ENCODE measurements at regions not wholly inside any gene's neighbourhood (a gene's known extent, or its start where the extent isn't known, plus 50 kb on each side); places are given as distances from the start of the nearest gene placed in this dataset.

DNA sequence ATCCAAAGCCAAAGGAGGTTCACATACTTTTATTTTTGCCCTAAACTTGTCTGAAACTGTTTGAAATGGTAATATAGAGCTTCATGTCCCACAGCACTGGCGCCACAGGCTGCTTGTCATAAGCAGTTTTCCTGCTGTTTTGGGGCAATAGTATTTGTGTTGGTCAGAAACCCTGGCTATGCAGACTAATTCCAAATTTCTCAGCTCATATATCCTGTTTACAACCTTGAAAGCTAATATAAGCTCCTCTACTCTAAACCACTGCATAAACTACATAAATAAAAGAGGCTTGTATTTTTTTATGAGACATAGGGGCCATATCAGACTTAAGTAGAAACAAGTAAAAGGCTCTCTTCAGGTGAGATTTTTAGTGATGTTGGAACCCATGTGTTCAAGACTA, 736.8 kb upstream of the ID2 start:
- Mint-ChIP-seq H3K27ac (no peak overlapping the region), H3K4me1 (ENCODE audit: low read depth) (no peaks in the 10 kb centered on the region), H3K27me3 (ENCODE audit: low read depth) (no peaks in the 10 kb centered on the region), H3K9me3 (no peaks in the 10 kb centered on the region), H3K36me3 (ENCODE audit: low read depth) (no peaks in the 10 kb centered on the region), H3K4me3 (no peak overlapping the region)
- CTCF ChIA-PET: interaction anchor here (0.7 kb wide), 1 partner anchor 1118 kb away, joined by 3 read pairs; no protein-coding TSS in a partner anchor
- no peak for DNase-seq
- intact Hi-C loops (cut with micrococcal nuclease): no loop called here

DNA sequence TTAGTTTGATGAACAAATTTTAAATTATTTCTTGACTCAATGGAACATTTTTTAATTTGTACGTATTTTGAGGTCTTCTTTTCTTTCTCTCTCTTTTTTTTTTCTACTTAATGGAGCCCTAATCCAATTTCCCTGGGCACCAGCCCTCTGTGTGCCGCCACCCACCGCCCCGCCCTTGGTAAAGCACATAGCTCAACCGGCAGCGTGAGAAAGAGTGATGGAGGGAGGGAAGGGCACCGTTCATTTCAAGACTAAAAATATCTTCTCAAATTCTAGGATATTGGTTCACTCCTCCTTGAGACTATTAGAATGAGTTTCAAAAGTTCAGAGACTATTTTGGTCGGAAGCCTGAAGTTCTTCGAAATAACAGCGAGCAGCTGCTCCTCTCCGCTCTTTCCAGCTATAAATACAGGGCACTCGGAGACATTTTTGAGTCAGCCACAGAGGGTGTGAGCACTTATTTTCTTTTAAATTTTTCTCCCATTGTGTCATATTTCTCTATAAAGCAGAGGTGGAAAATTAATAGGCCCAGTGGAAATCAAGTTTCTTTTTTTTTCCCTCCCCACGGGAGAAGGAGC, 731.7 kb upstream of the ID2 start:
- CTCF ChIA-PET: no interaction called here
- intact Hi-C loops (cut with micrococcal nuclease): no loop called here
- Mint-ChIP-seq H3K27ac (no peak overlapping the region), H3K4me3 (no peak overlapping the region), H3K36me3 (ENCODE audit: low read depth) (no peaks in the 10 kb centered on the region), H3K27me3 (ENCODE audit: low read depth) (no peaks in the 10 kb centered on the region), H3K4me1 (ENCODE audit: low read depth) (no peaks in the 10 kb centered on the region), H3K9me3 (no peaks in the 10 kb centered on the region)
- DNase-seq: no peak

GRCh38 chr2:7951001-7951400, 730.9 kb upstream of the ID2 start:
- intact Hi-C loops (cut with micrococcal nuclease): no loop called here
- Mint-ChIP-seq H3K4me1 (ENCODE audit: low read depth) (no peaks in the 10 kb centered on the region), H3K27me3 (ENCODE audit: low read depth) (no peaks in the 10 kb centered on the region), H3K36me3 (ENCODE audit: low read depth) (no peaks in the 10 kb centered on the region), H3K4me3 (no peak overlapping the region), H3K9me3 (no peaks in the 10 kb centered on the region), H3K27ac (no peak overlapping the region)
- CTCF ChIA-PET: no interaction called here
- DNase-seq: no peak

DNA sequence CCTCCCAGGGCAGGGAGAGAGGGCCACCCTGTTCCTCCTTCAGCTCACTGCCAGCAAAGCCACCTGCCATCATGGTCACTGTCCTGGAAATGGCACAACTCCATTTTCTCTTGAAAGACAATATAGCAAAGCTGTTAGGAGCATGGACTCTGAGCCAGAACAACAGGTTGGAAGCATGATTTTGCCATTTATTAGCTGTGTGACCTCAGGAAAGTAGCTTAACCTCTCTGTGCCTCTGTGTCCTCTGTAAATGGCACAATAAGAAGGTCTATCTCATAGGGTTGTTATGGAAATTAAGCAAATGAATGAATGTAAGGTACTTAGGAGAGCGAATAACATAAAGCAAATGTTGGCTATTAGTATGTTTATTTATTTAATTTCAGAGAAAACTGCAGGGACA, 730.4 kb upstream of the ID2 start:
- CTCF ChIA-PET: no interaction called here
- Mint-ChIP-seq H3K27me3 (ENCODE audit: low read depth) (no peaks in the 10 kb centered on the region), H3K9me3 (no peaks in the 10 kb centered on the region), H3K36me3 (ENCODE audit: low read depth) (no peaks in the 10 kb centered on the region), H3K27ac (no peak overlapping the region), H3K4me3 (no peak overlapping the region), H3K4me1 (ENCODE audit: low read depth) (no peaks in the 10 kb centered on the region)
- DNase-seq: no peak
- intact Hi-C loops (cut with micrococcal nuclease): no loop called here

GRCh38 chr2:7952046-7952745, 729.7 kb upstream of the ID2 start:
- no peaks in the 10 kb centered on the region for H3K27me3 Mint-ChIP-seq (ENCODE audit: low read depth)
- intact Hi-C loops (cut with micrococcal nuclease): no loop called here
- CTCF ChIA-PET: no interaction called here
- no peak for DNase-seq
- H3K36me3 Mint-ChIP-seq (ENCODE audit: low read depth): no peaks in the 10 kb centered on the region
- no peaks in the 10 kb centered on the region for H3K4me1 Mint-ChIP-seq (ENCODE audit: low read depth)
- H3K9me3 Mint-ChIP-seq: no peaks in the 10 kb centered on the region
- H3K4me3 Mint-ChIP-seq: no peak overlapping the region
- H3K27ac Mint-ChIP-seq: no peak overlapping the region

- CTCF ChIA-PET: no interaction called here
- no peaks in the 10 kb centered on the region for H3K36me3 Mint-ChIP-seq (ENCODE audit: low read depth)
- no peaks in the 10 kb centered on the region for H3K27me3 Mint-ChIP-seq (ENCODE audit: low read depth)
- intact Hi-C loops (cut with micrococcal nuclease): no loop called here
- no peak for DNase-seq
- H3K9me3 Mint-ChIP-seq: no peaks in the 10 kb centered on the region
- no peak overlapping the region for H3K27ac Mint-ChIP-seq
- H3K4me1 Mint-ChIP-seq (ENCODE audit: low read depth): no peaks in the 10 kb centered on the region
- no peak overlapping the region for H3K4me3 Mint-ChIP-seq
Observed at GRCh38 chr2:7953195-7953594, 728.7 kb upstream of the ID2 start.

DNA sequence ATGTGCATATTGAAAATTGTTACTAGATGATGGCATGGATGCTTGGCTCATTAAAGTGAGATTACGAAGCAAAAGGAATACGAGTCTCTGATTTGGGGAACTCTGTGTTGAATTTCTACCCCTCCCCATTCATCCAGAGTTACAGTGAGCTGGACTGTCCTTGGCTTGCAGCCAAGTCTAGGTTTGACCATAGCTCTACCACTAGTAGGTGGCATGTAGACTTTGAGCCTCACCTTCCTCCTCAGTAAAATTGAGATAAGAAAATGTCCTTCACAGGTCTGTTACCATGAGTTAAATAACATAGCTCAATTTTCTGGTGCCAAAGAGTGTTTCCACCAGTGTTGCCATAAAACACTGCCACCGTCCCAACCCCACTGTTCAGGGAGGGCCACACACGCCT, 727.6 kb upstream of the ID2 start:
- no peak overlapping the region for H3K27ac Mint-ChIP-seq
- no peak for DNase-seq
- H3K4me3 Mint-ChIP-seq: no peak overlapping the region
- H3K9me3 Mint-ChIP-seq: no peaks in the 10 kb centered on the region
- H3K4me1 Mint-ChIP-seq (ENCODE audit: low read depth): no peaks in the 10 kb centered on the region
- no peaks in the 10 kb centered on the region for H3K27me3 Mint-ChIP-seq (ENCODE audit: low read depth)
- intact Hi-C loops (cut with micrococcal nuclease): no loop called here
- CTCF ChIA-PET: no interaction called here
- H3K36me3 Mint-ChIP-seq (ENCODE audit: low read depth): no peaks in the 10 kb centered on the region

DNA sequence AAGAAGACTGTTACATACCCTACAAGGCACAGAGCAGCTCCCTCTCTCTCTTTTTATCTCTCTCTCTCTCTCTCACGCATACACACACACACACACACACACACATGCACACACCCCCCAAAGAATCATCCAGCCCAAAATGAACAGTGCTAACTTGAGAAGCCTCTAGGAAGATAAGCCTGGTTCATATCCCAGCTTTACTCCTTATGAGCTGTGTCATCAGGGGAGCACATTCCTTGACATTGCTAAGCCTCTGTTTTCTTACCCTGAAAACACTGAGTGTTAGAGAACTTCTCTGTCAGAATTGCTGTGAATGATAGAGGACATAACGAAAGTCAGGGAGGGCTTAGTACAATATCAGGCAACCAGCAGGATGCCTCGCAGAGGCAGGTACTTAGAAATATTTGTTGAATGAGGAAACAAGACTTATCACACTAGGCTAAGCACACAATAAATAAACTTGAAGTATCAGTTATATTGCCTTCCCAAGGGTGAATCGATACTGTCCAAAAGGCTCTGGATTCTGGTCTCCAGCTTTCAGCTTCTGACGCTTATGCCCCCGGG, 725.6 kb upstream of the ID2 start:
- Mint-ChIP-seq H3K27ac (no peak overlapping the region), H3K9me3 (no peaks in the 10 kb centered on the region), H3K4me3 (no peak overlapping the region), H3K27me3 (ENCODE audit: low read depth) (no peaks in the 10 kb centered on the region), H3K36me3 (ENCODE audit: low read depth) (no peaks in the 10 kb centered on the region), H3K4me1 (ENCODE audit: low read depth) (no peaks in the 10 kb centered on the region)
- CTCF ChIA-PET: interaction anchor here (0.9 kb wide), 1 partner anchor 232 kb away, joined by 3 read pairs; no protein-coding TSS in a partner anchor
- intact Hi-C loops (cut with micrococcal nuclease): no loop called here
- no peak for DNase-seq

- no peak overlapping the region for H3K4me3 Mint-ChIP-seq
- no peaks in the 10 kb centered on the region for H3K27me3 Mint-ChIP-seq (ENCODE audit: low read depth)
- H3K9me3 Mint-ChIP-seq: no peaks in the 10 kb centered on the region
- no peaks in the 10 kb centered on the region for H3K4me1 Mint-ChIP-seq (ENCODE audit: low read depth)
- H3K27ac Mint-ChIP-seq: no peak overlapping the region
- intact Hi-C loops (cut with micrococcal nuclease): no loop called here
- CTCF ChIA-PET: no interaction called here
- no peak for DNase-seq
- no peaks in the 10 kb centered on the region for H3K36me3 Mint-ChIP-seq (ENCODE audit: low read depth)
Observed at GRCh38 chr2:7961550-7961949, 720.3 kb upstream of the ID2 start.

GRCh38 chr2:7962161-7962560, 719.7 kb upstream of the ID2 start:
- Mint-ChIP-seq H3K36me3 (ENCODE audit: low read depth) (no peaks in the 10 kb centered on the region), H3K4me1 (ENCODE audit: low read depth) (no peaks in the 10 kb centered on the region), H3K9me3 (no peaks in the 10 kb centered on the region), H3K4me3 (no peak overlapping the region), H3K27me3 (ENCODE audit: low read depth) (no peaks in the 10 kb centered on the region), H3K27ac (no peak overlapping the region)
- intact Hi-C loops (cut with micrococcal nuclease): no loop called here
- CTCF ChIA-PET: no interaction called here
- DNase-seq: no peak

DNA sequence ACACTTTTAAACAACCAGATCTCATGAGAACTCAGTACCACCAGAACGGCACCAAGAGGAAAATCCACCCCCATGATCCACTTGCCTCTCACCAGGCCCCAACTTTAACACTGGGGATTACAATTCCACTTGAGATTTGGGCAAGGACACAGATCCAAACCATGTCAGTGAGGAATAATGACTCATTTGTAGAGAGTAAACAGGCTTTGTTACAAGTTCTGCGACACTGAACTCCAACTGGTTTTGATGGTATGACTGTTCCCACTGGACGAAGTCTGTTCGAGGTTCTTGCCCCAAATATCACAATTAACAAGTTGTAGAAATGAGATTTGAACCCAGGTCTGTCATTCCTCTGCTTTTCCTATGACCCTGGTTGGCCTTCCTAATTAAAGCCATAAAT, 718.1 kb upstream of the ID2 start:
- H3K36me3 Mint-ChIP-seq (ENCODE audit: low read depth): no peaks in the 10 kb centered on the region
- H3K4me1 Mint-ChIP-seq (ENCODE audit: low read depth): no peaks in the 10 kb centered on the region
- H3K27ac Mint-ChIP-seq: no peak overlapping the region
- no peaks in the 10 kb centered on the region for H3K27me3 Mint-ChIP-seq (ENCODE audit: low read depth)
- no peaks in the 10 kb centered on the region for H3K9me3 Mint-ChIP-seq
- no peak overlapping the region for H3K4me3 Mint-ChIP-seq
- no peak for DNase-seq
- intact Hi-C loops (cut with micrococcal nuclease): no loop called here
- CTCF ChIA-PET: no interaction called here

DNA sequence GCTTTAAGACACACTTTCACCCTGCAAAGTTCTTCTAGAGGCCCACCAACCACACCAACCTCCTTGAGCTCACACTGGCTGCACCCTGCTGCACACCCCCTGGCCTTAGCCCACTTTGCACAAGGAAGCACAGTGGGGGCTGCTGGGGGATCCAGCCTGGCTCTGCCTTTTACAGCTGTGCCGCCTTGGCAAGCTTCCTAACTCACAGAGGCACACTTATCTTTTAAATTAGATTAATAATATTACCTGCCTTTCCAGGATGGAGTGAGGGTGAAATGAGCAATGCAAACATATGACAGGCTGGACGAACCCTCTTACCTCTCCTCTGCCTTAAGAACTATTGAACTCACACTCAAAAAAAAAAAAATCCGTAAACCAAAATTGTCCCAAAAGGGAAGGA, 715.8 kb upstream of the ID2 start:
- Mint-ChIP-seq H3K9me3 (no peaks in the 10 kb centered on the region), H3K27ac (no peak overlapping the region), H3K27me3 (ENCODE audit: low read depth) (no peaks in the 10 kb centered on the region), H3K4me1 (ENCODE audit: low read depth) (no peaks in the 10 kb centered on the region), H3K36me3 (ENCODE audit: low read depth) (no peaks in the 10 kb centered on the region), H3K4me3 (no peak overlapping the region)
- intact Hi-C loops (cut with micrococcal nuclease): no loop called here
- no peak for DNase-seq
- CTCF ChIA-PET: no interaction called here

GRCh38 chr2:7967707-7968405, 714.0 kb upstream of the ID2 start:
- Mint-ChIP-seq H3K36me3 (ENCODE audit: low read depth) (no peaks in the 10 kb centered on the region), H3K27me3 (ENCODE audit: low read depth) (no peaks in the 10 kb centered on the region), H3K4me3 (no peak overlapping the region), H3K9me3 (no peaks in the 10 kb centered on the region), H3K27ac (no peak overlapping the region), H3K4me1 (ENCODE audit: low read depth) (no peaks in the 10 kb centered on the region)
- DNase-seq: no peak
- intact Hi-C loops (cut with micrococcal nuclease): loop anchor here (1.0 kb wide), 1 partner anchor 7 kb away; no protein-coding TSS in a partner anchor
- CTCF ChIA-PET: no interaction called here

All from activated naive CD4-positive, alpha-beta T cell treated with anti-CD3 and anti-CD28 coated beads for 36 hours (primary cell).